B cell (primary cell): ENCODE measurements at regions not wholly inside any gene's neighbourhood (a gene's known extent, or its start where the extent isn't known, plus 50 kb on each side); places are given as distances from the start of the nearest gene placed in this dataset.

Experiments
- CTCF ChIP-seq: fragments of 200-600 bp; IDR thresholded peaks from one replicate; pipeline ENCODE4 v1.8.0; 2022; ENCODE audit warnings: antibody characterized with exemption, mild to moderate bottlenecking
- EZH2 ChIP-seq: IDR thresholded peaks from 2 replicates; pipeline ENCODE4 v1.6.1; 2012; ENCODE audit warnings: borderline replicate concordance, low read depth, mild to moderate bottlenecking, moderate library complexity, low read length; ENCODE audit not compliant: insufficient read depth, poor library complexity, severe bottlenecking

GRCh38 chr11:42552786-42553185 lies 759.0 kb upstream of the API5 start:
- TF ChIP-seq EZH2 (no peak), CTCF (no peak)
